ENCODE measurements at regions not wholly inside any gene's neighbourhood (a gene's known extent, or its start where the extent isn't known, plus 50 kb on each side); places are given as distances from the start of the nearest gene placed in this dataset.

DNA sequence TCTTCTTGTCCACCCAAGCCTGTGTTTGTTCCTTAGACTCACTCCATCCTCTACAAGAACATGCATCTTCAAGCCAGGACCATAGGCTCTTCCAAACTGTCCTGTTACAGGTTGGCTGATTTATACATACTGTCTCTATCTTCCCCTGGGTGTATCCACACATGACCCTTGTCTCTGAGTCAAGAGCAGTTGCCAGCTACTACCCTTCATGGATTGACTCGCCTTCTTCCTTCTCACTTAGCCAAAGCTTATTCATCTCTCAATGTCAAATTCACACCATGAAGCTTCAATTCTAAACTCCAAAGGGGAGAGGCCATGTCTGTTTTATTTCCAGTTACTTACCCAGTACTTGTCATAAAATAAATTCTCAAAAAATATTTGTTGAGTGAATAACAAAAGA is 64.1 kb upstream of the CACHD1 start (continued):
- TF ChIP-seq EZH2 (IDR thresholded peaks at IDR 0.05) (no peak), SRF (IDR thresholded peaks at IDR 0.05; ENCODE audit: low read depth) (no peak)

GRCh38 chr1:64410217-64410616 is 59.7 kb upstream of the CACHD1 start:
- Histone ChIP-seq H3K9ac (ENCODE audit: low read length) (no peak overlapping the region), H3K4me1 (ENCODE audit: control insufficient read depth in 1 of 2, insufficient read depth in 2 of 2, low read length in 2 of 2) (no peaks in the 10 kb centered on the region), H3K4me3 (replicated peaks in 1 of 2; ENCODE audit: low read depth in 1 of 2, low read length in 2 of 2) (no peak overlapping the region), H3K4me2 (ENCODE audit: low read length) (no peak overlapping the region), H3K9me3 (ENCODE audit: control insufficient read depth in 1 of 2, insufficient read depth in 1 of 2, low read depth in 1 of 2, low read length in 2 of 2) (no peaks in the 10 kb centered on the region), H3K27me3 (ENCODE audit: insufficient read depth, low read length) (no peaks in the 10 kb centered on the region), H3K9me2 (ENCODE audit: insufficient read depth) (no peaks in the 10 kb centered on the region; the same call in 1 of the 2 replicates), H3K27ac (ENCODE audit: low read depth, low read length) (no peak overlapping the region), H3K79me2 (ENCODE audit: insufficient read depth, low read length) (no peaks in the 10 kb centered on the region), H2AFZ (ENCODE audit: low read depth, low read length, poor library complexity, severe bottlenecking) (no peak overlapping the region), H4K20me1 (ENCODE audit: insufficient read depth) (no peaks in the 10 kb centered on the region), H3K36me3 (ENCODE audit: control insufficient read depth in 1 of 2, insufficient read depth in 2 of 2, low read length in 2 of 2) (no peaks in the 10 kb centered on the region)
- ATAC-seq (no peak), DNase-seq (ENCODE audit: low read depth, low spot score) (no peak)
- POLR2A ChIA-PET, result no interaction called here
- CTCF ChIA-PET, result no interaction called here
- intact Hi-C loops (cut with micrococcal nuclease), result no loop called here
- BruUV-seq (replicated peaks), result no TSS peak
- no peak for TF ChIP-seq POLR2AphosphoS5 (IDR thresholded peaks at IDR 0.05; ENCODE audit: low read depth, low read length)
- no peak for TF ChIP-seq TCF7L2 (IDR thresholded peaks at IDR 0.05; ENCODE audit: borderline replicate concordance, extremely low read depth, insufficient read depth, insufficient read length)
- TF ChIP-seq ZFX (IDR thresholded peaks at IDR 0.05), result no peak
- no peak for TF ChIP-seq YY1 (IDR thresholded peaks at IDR 0.05; ENCODE audit: extremely low read depth, insufficient replicate concordance, low read depth, low read length)
- TF ChIP-seq, protein P1, sequence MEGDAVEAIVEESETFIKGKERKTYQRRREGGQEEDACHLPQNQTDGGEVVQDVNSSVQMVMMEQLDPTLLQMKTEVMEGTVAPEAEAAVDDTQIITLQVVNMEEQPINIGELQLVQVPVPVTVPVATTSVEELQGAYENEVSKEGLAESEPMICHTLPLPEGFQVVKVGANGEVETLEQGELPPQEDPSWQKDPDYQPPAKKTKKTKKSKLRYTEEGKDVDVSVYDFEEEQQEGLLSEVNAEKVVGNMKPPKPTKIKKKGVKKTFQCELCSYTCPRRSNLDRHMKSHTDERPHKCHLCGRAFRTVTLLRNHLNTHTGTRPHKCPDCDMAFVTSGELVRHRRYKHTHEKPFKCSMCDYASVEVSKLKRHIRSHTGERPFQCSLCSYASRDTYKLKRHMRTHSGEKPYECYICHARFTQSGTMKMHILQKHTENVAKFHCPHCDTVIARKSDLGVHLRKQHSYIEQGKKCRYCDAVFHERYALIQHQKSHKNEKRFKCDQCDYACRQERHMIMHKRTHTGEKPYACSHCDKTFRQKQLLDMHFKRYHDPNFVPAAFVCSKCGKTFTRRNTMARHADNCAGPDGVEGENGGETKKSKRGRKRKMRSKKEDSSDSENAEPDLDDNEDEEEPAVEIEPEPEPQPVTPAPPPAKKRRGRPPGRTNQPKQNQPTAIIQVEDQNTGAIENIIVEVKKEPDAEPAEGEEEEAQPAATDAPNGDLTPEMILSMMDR (IDR thresholded peaks at IDR 0.05 in 2 of 3, conservative IDR thresholded peaks at IDR 0.05 in 1 of 3; ENCODE audit: borderline replicate concordance in 1 of 3, insufficient read depth in 1 of 3, low read depth in 2 of 3, low read length in 2 of 3), result no peak
- TF ChIP-seq CBX3 (IDR thresholded peaks at IDR 0.05; ENCODE audit: low read depth), result no peak
- TF ChIP-seq ZBTB33 (IDR thresholded peaks at IDR 0.05; ENCODE audit: extremely low read depth, insufficient replicate concordance, low read length), result no peak
- TF ChIP-seq ELF1 (IDR thresholded peaks at IDR 0.05; ENCODE audit: borderline replicate concordance, low read depth), result no peak
- TF ChIP-seq SP1 (IDR thresholded peaks at IDR 0.05; ENCODE audit: low read depth), result no peak
- no peak for TF ChIP-seq EZH2phosphoT487 (IDR thresholded peaks at IDR 0.05; ENCODE audit: borderline replicate concordance)
- no peak for TF ChIP-seq EGR1 (IDR thresholded peaks at IDR 0.05; ENCODE audit: low read depth)
- TF ChIP-seq FOSL1 (IDR thresholded peaks at IDR 0.05; ENCODE audit: low read depth), result no peak
- TF ChIP-seq, protein P2, sequence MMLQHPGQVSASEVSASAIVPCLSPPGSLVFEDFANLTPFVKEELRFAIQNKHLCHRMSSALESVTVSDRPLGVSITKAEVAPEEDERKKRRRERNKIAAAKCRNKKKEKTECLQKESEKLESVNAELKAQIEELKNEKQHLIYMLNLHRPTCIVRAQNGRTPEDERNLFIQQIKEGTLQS (IDR thresholded peaks at IDR 0.05), result no peak
- no peak for TF ChIP-seq EZH2 (IDR thresholded peaks at IDR 0.05)
- TF ChIP-seq JUND (IDR thresholded peaks at IDR 0.05), result no peak
- no peak for TF ChIP-seq ZNF274 (IDR thresholded peaks at IDR 0.05; ENCODE audit: low read depth, low read length)
- TF ChIP-seq SIN3A (IDR thresholded peaks at IDR 0.05; ENCODE audit: low read depth), result no peak
- RAD21 ChIA-PET (ENCODE audit: low non-redundant PET in 1 of 2, low total read pairs in 2 of 2, uncharacterized antibody in 2 of 2, unreplicated experiment in 2 of 2), result no interaction called here
